Choroid plexus epithelial cell (primary cell): ENCODE measurements at regions not wholly inside any gene's neighbourhood (a gene's known extent, or its start where the extent isn't known, plus 50 kb on each side); places are given as distances from the start of the nearest gene placed in this dataset.
A peak's percentile ranks its signal among the peaks of the same experiment; 100 is the strongest.

Experiments
- DNase-seq: peaks from one replicate; pipeline ENCODE4 v3.0.0-alpha.2; 2010; ENCODE audit warnings: low read depth
- H3K4me3 ChIP-seq: 2 replicates; pipeline ENCODE4 v1.5.1; 2011; ENCODE audit warnings: low read depth, mild to moderate bottlenecking, control low read depth, low read length, moderate library complexity
- CTCF ChIP-seq: conservative IDR thresholded peaks from 2 replicates; pipeline ENCODE4 v1.5.1; 2011; ENCODE audit warnings: low read depth, mild to moderate bottlenecking, control low read depth, inconsistent platforms, low read length, moderate library complexity

GRCh38 chr9:80285326-80285725 lies 713.6 kb downstream of the TLE4 start:
- peak; percentile 71 for DNase-seq
- no peak overlapping the region for H3K4me3 ChIP-seq
- TF ChIP-seq CTCF: peak; percentile 70

- H3K4me3 ChIP-seq: no peak overlapping the region
- no peak for TF ChIP-seq CTCF
- no peak for DNase-seq
Observed at GRCh38 chr9:80282766-80283165, 711.0 kb downstream of the TLE4 start.

GRCh38 chr9:80259079-80259478 lies 687.3 kb downstream of the TLE4 start:
- H3K4me3 ChIP-seq: no peak overlapping the region
- TF ChIP-seq CTCF: no peak
- no peak for DNase-seq

- no peak for TF ChIP-seq CTCF
- no peak overlapping the region for H3K4me3 ChIP-seq
- no peak for DNase-seq
Observed at GRCh38 chr9:80251778-80252177, 680.0 kb downstream of the TLE4 start.

GRCh38 chr9:80242022-80242421 lies 670.3 kb downstream of the TLE4 start:
- no peak overlapping the region for H3K4me3 ChIP-seq
- no peak for DNase-seq
- no peak for TF ChIP-seq CTCF

- no peak for TF ChIP-seq CTCF
- DNase-seq: no peak
- H3K4me3 ChIP-seq: no peak overlapping the region
Observed at GRCh38 chr9:80235752-80236151, 664.0 kb downstream of the TLE4 start.

- TF ChIP-seq CTCF: no peak
- no peak for DNase-seq
- no peak overlapping the region for H3K4me3 ChIP-seq
Observed at GRCh38 chr9:80233906-80234305, 662.1 kb downstream of the TLE4 start.
